NT2/D1 (cell line): ENCODE measurements at regions not wholly inside any gene's neighbourhood (a gene's known extent, or its start where the extent isn't known, plus 50 kb on each side); places are given as distances from the start of the nearest gene placed in this dataset.
A peak's percentile ranks its signal among the peaks of the same experiment; 100 is the strongest.
"Not testable (repeated sequence)": the region's sequence is repeated elsewhere in the genome, so short reads cannot be mapped to it uniquely, and the experiment has no call there.

Experiments used
- DNase-seq: peaks from one replicate; pipeline ENCODE4 v3.0.0-alpha.2; 2011; ENCODE audit warnings: low read depth, low spot score
- H3K27me3 ChIP-seq: 2 replicates; pipeline ENCODE4 v1.6.0; 2011; ENCODE audit warnings: mild to moderate bottlenecking; ENCODE audit not compliant: insufficient read length, insufficient read depth
- H3K36me3 ChIP-seq: 2 replicates; pipeline ENCODE4 v1.6.1; 2011; ENCODE audit warnings: mild to moderate bottlenecking, low read length, mixed read lengths; ENCODE audit not compliant: insufficient read depth, insufficient read length
- H3K4me1 ChIP-seq: 2 replicates; pipeline ENCODE4 v1.5.1; 2011; ENCODE audit not compliant: insufficient read depth, insufficient read length
- H3K4me3 ChIP-seq: 2 replicates; pipeline ENCODE4 v1.5.1; 2011; ENCODE audit warnings: low read depth; ENCODE audit not compliant: insufficient read length
- H3K9ac ChIP-seq: 2 replicates; pipeline ENCODE4 v1.6.0; 2011; ENCODE audit warnings: low read depth; ENCODE audit not compliant: insufficient read length
- H3K9me3 ChIP-seq: 2 replicates; pipeline ENCODE4 v1.5.1; 2011; ENCODE audit warnings: mild to moderate bottlenecking, low read length; ENCODE audit not compliant: insufficient read depth
- SUZ12 ChIP-seq: IDR thresholded peaks from 2 replicates; pipeline ENCODE4 v1.6.1; 2011; ENCODE audit not compliant: insufficient read length, insufficient read depth; ENCODE audit errors: extremely low read depth
- YY1 ChIP-seq: IDR thresholded peaks from 2 replicates; pipeline ENCODE4 v1.6.1; 2011; ENCODE audit not compliant: insufficient read length, insufficient read depth
- ZNF274 ChIP-seq: IDR thresholded peaks from 2 replicates; pipeline ENCODE4 v1.6.1; 2011; ENCODE audit warnings: mild to moderate bottlenecking, low read depth, low read length

GRCh38 chrX:52261125-52261462, 76.4 kb downstream of the MAGED4 start:
- Histone ChIP-seq H3K9me3 (no peaks in the 10 kb centered on the region), H3K9ac (peak overlapping the region; percentile 56), H3K27me3 (no peaks in the 10 kb centered on the region), H3K36me3 (no peaks in the 10 kb centered on the region), H3K4me3 (peak overlapping the region; percentile 13), H3K4me1 (no peaks in the 10 kb centered on the region)
- TF ChIP-seq YY1 (no peak), ZNF274 (no peak), SUZ12 (no peak)
- no peak for DNase-seq

- Histone ChIP-seq H3K9me3 (no peaks in the 10 kb centered on the region), H3K27me3 (no peaks in the 10 kb centered on the region), H3K9ac (peak overlapping the region; percentile 91), H3K36me3 (no peaks in the 10 kb centered on the region), H3K4me3 (peak overlapping the region; percentile 76), H3K4me1 (no peaks in the 10 kb centered on the region)
- DNase-seq, result peak; percentile 76
- TF ChIP-seq ZNF274 (no peak), YY1 (no peak), SUZ12 (no peak)
Observed at GRCh38 chrX:52261463-52262194, 76.9 kb downstream of the MAGED4 start.

- Histone ChIP-seq H3K9me3 (no peaks in the 10 kb centered on the region), H3K9ac (peak overlapping the region; percentile 91), H3K4me1 (no peaks in the 10 kb centered on the region), H3K36me3 (no peaks in the 10 kb centered on the region), H3K4me3 (peak overlapping the region; percentile 76), H3K27me3 (no peaks in the 10 kb centered on the region)
- no peak for TF ChIP-seq SUZ12
- TF ChIP-seq ZNF274, result no peak
- no peak for TF ChIP-seq YY1
- DNase-seq, result no peak
Observed at GRCh38 chrX:52262195-52262546, 77.5 kb downstream of the MAGED4 start.

- H3K4me1 ChIP-seq, result no peaks in the 10 kb centered on the region
- TF ChIP-seq YY1 (no peak), SUZ12 (no peak), ZNF274 (no peak)
- no peak overlapping the region for H3K9ac ChIP-seq
- no peak for DNase-seq
- no peaks in the 10 kb centered on the region for H3K36me3 ChIP-seq
- no peak overlapping the region for H3K4me3 ChIP-seq
- H3K27me3 ChIP-seq, result no peaks in the 10 kb centered on the region
- no peaks in the 10 kb centered on the region for H3K9me3 ChIP-seq
Observed at GRCh38 chrX:52263417-52263816, 78.7 kb downstream of the MAGED4 start.

- Histone ChIP-seq H3K4me1 (no peaks in the 10 kb centered on the region), H3K4me3 (no peak overlapping the region), H3K36me3 (no peaks in the 10 kb centered on the region), H3K9ac (no peak overlapping the region), H3K27me3 (no peaks in the 10 kb centered on the region), H3K9me3 (no peaks in the 10 kb centered on the region)
- TF ChIP-seq ZNF274 (no peak), YY1 (no peak), SUZ12 (no peak)
- no peak for DNase-seq
Observed at GRCh38 chrX:52265713-52266112, 81.0 kb downstream of the MAGED4 start.

GRCh38 chrX:52268502-52268901, 83.8 kb downstream of the MAGED4 start:
- H3K4me3 ChIP-seq, DNase-seq, H3K27me3 ChIP-seq, H3K36me3 ChIP-seq, H3K9me3 ChIP-seq, H3K4me1 ChIP-seq, H3K9ac ChIP-seq: not testable (repeated sequence)

GRCh38 chrX:52270453-52271116, 85.9 kb downstream of the MAGED4 start:
- Histone ChIP-seq H3K9me3 (no peaks in the 10 kb centered on the region), H3K4me3 (no peak overlapping the region), H3K4me1 (peaks cover 2% of the 10 kb centered on the region), H3K36me3 (no peaks in the 10 kb centered on the region), H3K27me3 (no peaks in the 10 kb centered on the region), H3K9ac (no peak overlapping the region)
- DNase-seq, result no peak
- TF ChIP-seq YY1 (no peak), SUZ12 (no peak), ZNF274 (no peak)

- no peak overlapping the region for H3K9ac ChIP-seq
- H3K36me3 ChIP-seq, result no peaks in the 10 kb centered on the region
- DNase-seq, result peak; percentile 32
- no peak overlapping the region for H3K4me3 ChIP-seq
- no peak for TF ChIP-seq SUZ12
- no peak for TF ChIP-seq YY1
- TF ChIP-seq ZNF274, result no peak
- peaks cover 2% of the 10 kb centered on the region for H3K4me1 ChIP-seq
- no peaks in the 10 kb centered on the region for H3K27me3 ChIP-seq
- H3K9me3 ChIP-seq, result no peaks in the 10 kb centered on the region
Observed at GRCh38 chrX:52271206-52271605, 86.5 kb downstream of the MAGED4 start.
